GM20000 (cell line): ENCODE measurements at regions not wholly inside any gene's neighbourhood (a gene's known extent, or its start where the extent isn't known, plus 50 kb on each side); places are given as distances from the start of the nearest gene placed in this dataset.

Experiments
- DNase-seq: peaks from one replicate; pipeline ENCODE4 v3.0.0; 2012; ENCODE audit warnings: low spot score
- TF ChIP-seq, protein P1 (sequence below): IDR thresholded peaks from 2 replicates; pipeline ENCODE4 v1.5.1; 2012; ENCODE audit warnings: mild to moderate bottlenecking, control low read depth; ENCODE audit errors: extremely low read depth, missing control alignments

DNA sequence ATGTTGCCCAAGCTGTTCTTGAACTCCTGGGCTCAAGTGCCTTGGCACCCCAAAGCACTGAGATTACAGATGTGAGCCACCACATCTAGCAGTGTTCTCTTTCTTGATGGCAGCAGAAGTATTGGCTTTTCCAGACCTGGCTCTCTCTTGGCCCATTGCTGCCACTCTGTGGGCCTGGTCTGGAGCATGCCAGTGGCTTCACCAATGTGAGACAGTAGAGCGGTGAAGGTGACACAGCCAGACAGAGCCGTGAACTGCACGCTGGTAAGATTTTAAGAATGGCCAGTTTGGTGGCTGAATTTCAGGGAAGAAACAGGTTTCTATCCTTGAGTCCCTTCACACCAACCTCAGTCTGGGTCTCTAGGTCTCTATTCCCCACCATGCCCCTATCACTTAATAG lies 552.7 kb upstream of the NRP1 start:
- DNase-seq = no peak
- TF ChIP-seq, protein P1, sequence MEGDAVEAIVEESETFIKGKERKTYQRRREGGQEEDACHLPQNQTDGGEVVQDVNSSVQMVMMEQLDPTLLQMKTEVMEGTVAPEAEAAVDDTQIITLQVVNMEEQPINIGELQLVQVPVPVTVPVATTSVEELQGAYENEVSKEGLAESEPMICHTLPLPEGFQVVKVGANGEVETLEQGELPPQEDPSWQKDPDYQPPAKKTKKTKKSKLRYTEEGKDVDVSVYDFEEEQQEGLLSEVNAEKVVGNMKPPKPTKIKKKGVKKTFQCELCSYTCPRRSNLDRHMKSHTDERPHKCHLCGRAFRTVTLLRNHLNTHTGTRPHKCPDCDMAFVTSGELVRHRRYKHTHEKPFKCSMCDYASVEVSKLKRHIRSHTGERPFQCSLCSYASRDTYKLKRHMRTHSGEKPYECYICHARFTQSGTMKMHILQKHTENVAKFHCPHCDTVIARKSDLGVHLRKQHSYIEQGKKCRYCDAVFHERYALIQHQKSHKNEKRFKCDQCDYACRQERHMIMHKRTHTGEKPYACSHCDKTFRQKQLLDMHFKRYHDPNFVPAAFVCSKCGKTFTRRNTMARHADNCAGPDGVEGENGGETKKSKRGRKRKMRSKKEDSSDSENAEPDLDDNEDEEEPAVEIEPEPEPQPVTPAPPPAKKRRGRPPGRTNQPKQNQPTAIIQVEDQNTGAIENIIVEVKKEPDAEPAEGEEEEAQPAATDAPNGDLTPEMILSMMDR = no peak

DNA sequence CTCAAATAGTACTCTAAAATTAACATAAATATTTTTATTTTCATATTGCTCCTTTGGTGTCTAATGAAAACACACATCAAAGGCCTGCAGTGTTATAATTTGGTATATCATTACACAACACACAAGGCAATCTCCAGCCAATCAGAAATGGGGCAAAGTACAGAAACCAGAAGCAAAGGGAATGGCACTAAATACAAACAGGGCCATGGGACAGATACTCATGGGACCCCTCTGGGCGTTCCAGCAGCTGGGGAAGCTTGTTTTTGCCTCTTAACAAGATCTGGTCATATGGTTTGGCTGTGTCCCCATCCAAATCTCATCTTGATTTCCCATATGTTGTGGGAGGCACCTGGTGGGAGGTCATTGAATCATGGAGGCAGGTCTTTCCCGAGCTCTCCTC lies 551.8 kb upstream of the NRP1 start:
- TF ChIP-seq, protein P1 = no peak
- no peak for DNase-seq

DNA sequence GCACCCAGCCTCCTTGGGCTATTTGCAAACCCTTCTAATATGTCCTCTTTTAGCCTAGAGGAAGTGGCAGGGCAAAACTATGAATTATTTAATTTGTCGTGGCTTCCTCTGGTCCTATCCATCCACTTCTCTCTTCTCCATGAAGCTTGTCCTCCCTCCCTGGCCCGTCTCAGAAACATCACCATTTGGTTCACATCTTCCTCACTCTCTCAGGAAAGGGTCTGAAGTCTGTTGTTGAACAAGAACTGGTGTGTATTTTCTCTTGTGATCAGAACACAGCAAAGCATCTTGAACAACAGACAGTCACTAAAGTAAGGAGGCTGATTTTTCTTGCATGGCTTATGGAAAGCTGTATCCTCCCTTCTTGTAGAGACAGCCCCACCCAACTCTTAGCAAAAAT lies 550.1 kb upstream of the NRP1 start:
- TF ChIP-seq, protein P1 = no peak
- no peak for DNase-seq

DNA sequence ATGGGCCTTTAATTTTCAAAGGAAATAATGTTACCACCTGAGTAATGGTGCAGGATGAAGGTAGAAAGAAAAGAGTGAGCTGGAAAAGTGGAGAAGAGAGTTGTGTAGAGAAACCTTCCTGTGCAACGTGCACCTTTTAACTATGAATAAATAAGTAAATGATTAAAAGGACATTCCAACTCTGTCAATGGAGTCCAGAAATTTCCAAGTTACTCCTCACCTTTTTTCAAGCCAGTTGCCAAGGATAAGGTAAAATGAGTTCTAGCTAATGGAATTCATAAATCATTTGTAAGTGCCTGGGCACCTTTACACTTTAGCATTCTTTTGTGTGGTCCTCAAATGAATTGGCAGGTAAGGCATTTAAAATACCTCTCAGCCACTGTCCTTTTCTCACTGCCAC lies 549.4 kb upstream of the NRP1 start:
- TF ChIP-seq, protein P1 = no peak
- no peak for DNase-seq

DNA sequence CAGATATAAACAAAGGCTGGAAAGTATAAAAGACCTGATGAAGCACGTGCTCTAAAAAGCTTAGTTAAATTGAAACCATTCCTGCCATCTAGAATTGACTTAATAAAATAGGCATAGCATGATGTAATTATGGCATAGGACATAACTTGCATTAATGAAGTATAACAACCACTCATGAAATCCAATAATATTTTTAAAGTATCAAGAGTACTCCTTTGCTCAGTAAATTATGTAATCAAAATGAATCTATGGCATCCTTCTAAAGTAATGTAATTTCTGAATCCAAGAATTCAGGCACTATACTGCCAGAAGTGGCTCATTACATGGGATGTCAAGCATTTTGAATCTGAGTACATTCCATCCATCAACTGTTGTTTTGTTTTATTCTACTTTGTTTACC lies 548.5 kb upstream of the NRP1 start:
- TF ChIP-seq, protein P1 = no peak
- no peak for DNase-seq

DNA sequence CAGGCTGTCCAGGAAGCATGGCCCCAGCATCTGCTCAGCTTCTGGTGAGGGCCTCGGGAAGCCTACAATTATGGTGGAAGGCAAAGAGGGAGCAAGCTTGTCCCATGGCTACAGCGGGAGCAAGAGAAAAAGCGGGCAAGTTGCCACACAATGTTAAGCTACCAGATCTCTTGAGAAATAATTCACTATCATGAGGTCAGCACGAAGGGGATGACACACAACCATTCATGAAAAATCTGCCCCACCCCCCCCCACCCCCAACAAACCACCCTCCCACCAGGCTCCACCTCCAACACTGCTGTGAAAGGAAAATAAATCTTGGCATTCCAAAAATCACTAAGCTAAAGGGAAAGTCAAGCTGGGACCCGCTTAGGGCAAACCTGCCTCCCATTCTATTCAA lies 545.8 kb upstream of the NRP1 start:
- TF ChIP-seq, protein P1 = no peak
- DNase-seq = no peak

DNA sequence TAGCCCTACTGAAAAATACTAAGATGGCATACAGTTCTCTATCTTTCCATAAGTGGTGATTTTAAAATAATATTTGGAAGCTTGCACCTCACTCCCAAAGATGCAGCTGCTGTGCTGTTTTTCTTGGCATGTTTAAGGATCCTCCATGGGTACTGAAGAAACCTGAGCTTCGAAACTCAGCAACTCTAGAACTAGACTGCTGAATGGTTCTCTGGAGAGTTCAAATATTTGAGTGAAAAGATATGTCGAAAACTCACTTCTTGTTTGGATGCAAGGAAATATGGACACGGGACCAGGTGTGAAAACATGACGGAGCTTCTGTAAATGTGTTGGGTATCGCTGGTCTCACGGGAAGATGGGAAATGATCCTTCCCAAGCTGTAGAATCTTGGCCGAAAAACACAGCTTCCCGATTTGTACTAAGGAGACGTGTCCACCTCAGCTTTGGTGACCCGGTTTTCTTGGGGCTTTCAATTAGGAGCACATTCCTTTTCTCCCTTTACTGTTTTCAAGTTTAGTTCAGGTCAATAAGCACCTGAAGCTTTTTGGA lies 543.8 kb upstream of the NRP1 start:
- TF ChIP-seq, protein P1 = no peak
- DNase-seq = no peak
